Activated CD4-positive, alpha-beta T cell treated with anti-CD3 and anti-CD28 coated beads for 4 hours (primary cell): ENCODE measurements at regions not wholly inside any gene's neighbourhood (a gene's known extent, or its start where the extent isn't known, plus 50 kb on each side); places are given as distances from the start of the nearest gene placed in this dataset.
"Not testable (repeated sequence)": the region's sequence is repeated elsewhere in the genome, so short reads cannot be mapped to it uniquely, and the experiment has no call there.

Experiments
- DNase-seq, 2 donors: peaks; one replicate each; pipeline ENCODE4 v3.0.0-alpha.2; 2020

- DNase-seq: no peak
Observed at GRCh38 chr9:73347123-73347522, 195.5 kb downstream of the ANXA1 start.

GRCh38 chr9:73347720-73348119 is 196.1 kb downstream of the ANXA1 start:
- DNase-seq: no peak

GRCh38 chr9:73348471-73348870 is 196.8 kb downstream of the ANXA1 start:
- DNase-seq: no peak

- no peak for DNase-seq
Observed at GRCh38 chr9:73349476-73349875, 197.8 kb downstream of the ANXA1 start.

- DNase-seq: no peak
Observed at GRCh38 chr9:73357607-73358006, 205.9 kb downstream of the ANXA1 start.

- no peak for DNase-seq
Observed at GRCh38 chr9:73370053-73370452, 218.4 kb downstream of the ANXA1 start.

GRCh38 chr9:73371801-73372200 is 220.1 kb downstream of the ANXA1 start:
- no peak for DNase-seq

GRCh38 chr9:73380411-73380810 is 228.7 kb downstream of the ANXA1 start:
- no peak for DNase-seq

GRCh38 chr9:73402081-73403028 is 250.7 kb downstream of the ANXA1 start:
- no peak for DNase-seq

GRCh38 chr9:73411494-73411893 is 259.8 kb downstream of the ANXA1 start:
- DNase-seq: no peak

- no peak for DNase-seq
Observed at GRCh38 chr9:73412874-73413273, 261.2 kb downstream of the ANXA1 start.

GRCh38 chr9:73423891-73424290 is 272.2 kb downstream of the ANXA1 start:
- no peak for DNase-seq

- no peak for DNase-seq
Observed at GRCh38 chr9:73426269-73426668, 274.6 kb downstream of the ANXA1 start.

- no peak for DNase-seq
Observed at GRCh38 chr9:73434826-73435225, 283.2 kb downstream of the ANXA1 start.

- DNase-seq: no peak
Observed at GRCh38 chr9:73437758-73438157, 286.1 kb downstream of the ANXA1 start.

- DNase-seq: not testable (repeated sequence)
Observed at GRCh38 chr9:73439839-73440238, 288.2 kb downstream of the ANXA1 start.

GRCh38 chr9:73441223-73441622 is 289.6 kb downstream of the ANXA1 start:
- DNase-seq: no peak

- DNase-seq: no peak
Observed at GRCh38 chr9:73441890-73442818, 290.5 kb downstream of the ANXA1 start.

GRCh38 chr9:73444821-73445220 is 293.2 kb downstream of the ANXA1 start:
- no peak for DNase-seq

- DNase-seq: not testable (repeated sequence)
Observed at GRCh38 chr9:73445384-73445783, 293.7 kb downstream of the ANXA1 start.

- DNase-seq: no peak
Observed at GRCh38 chr9:73446306-73446705, 294.6 kb downstream of the ANXA1 start.

- no peak for DNase-seq
Observed at GRCh38 chr9:73451003-73451402, 299.3 kb downstream of the ANXA1 start.

- no peak for DNase-seq
Observed at GRCh38 chr9:73459817-73460216, 308.2 kb downstream of the ANXA1 start.

- no peak for DNase-seq
Observed at GRCh38 chr9:73468716-73469115, 317.1 kb downstream of the ANXA1 start.
